ENCODE measurements at regions not wholly inside any gene's neighbourhood (a gene's known extent, or its start where the extent isn't known, plus 50 kb on each side); places are given as distances from the start of the nearest gene placed in this dataset.

DNA sequence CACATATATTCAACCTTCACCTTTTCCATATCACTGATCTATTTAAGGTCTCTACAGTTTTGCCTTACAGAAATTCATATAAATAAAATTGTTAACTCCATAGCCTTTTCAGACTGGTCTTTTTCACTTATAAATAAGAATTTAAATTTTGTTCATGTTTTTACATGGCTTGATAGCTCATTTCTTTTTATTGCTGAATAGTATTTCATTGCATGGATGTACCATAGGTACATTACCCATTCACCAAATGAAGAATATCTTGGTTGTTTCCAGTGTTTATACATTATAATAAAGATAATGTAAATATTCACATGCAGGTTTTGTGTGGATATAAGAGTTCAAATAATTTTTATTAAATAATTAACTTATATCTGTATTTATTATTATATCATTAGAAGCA, 1765.0 kb downstream of the OTOL1 start:
- TF ChIP-seq, protein P1, sequence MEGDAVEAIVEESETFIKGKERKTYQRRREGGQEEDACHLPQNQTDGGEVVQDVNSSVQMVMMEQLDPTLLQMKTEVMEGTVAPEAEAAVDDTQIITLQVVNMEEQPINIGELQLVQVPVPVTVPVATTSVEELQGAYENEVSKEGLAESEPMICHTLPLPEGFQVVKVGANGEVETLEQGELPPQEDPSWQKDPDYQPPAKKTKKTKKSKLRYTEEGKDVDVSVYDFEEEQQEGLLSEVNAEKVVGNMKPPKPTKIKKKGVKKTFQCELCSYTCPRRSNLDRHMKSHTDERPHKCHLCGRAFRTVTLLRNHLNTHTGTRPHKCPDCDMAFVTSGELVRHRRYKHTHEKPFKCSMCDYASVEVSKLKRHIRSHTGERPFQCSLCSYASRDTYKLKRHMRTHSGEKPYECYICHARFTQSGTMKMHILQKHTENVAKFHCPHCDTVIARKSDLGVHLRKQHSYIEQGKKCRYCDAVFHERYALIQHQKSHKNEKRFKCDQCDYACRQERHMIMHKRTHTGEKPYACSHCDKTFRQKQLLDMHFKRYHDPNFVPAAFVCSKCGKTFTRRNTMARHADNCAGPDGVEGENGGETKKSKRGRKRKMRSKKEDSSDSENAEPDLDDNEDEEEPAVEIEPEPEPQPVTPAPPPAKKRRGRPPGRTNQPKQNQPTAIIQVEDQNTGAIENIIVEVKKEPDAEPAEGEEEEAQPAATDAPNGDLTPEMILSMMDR (IDR thresholded peaks at IDR 0.05): no peak
- TF ChIP-seq, protein P2, sequence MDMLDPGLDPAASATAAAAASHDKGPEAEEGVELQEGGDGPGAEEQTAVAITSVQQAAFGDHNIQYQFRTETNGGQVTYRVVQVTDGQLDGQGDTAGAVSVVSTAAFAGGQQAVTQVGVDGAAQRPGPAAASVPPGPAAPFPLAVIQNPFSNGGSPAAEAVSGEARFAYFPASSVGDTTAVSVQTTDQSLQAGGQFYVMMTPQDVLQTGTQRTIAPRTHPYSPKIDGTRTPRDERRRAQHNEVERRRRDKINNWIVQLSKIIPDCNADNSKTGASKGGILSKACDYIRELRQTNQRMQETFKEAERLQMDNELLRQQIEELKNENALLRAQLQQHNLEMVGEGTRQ (IDR thresholded peaks at IDR 0.05; ENCODE audit: borderline replicate concordance, low read depth, low read length): no peak

All from SK-N-SH (cell line).